Activated effector memory CD4-positive, alpha-beta T cell treated with Interleukin-2 at 50 U/mL for 16 hours (primary cell): ENCODE measurements at regions not wholly inside any gene's neighbourhood (a gene's known extent, or its start where the extent isn't known, plus 50 kb on each side); places are given as distances from the start of the nearest gene placed in this dataset.

Source experiments
- DNase-seq: peaks from one replicate; pipeline ENCODE4 v3.0.0-alpha.2; 2020

DNA sequence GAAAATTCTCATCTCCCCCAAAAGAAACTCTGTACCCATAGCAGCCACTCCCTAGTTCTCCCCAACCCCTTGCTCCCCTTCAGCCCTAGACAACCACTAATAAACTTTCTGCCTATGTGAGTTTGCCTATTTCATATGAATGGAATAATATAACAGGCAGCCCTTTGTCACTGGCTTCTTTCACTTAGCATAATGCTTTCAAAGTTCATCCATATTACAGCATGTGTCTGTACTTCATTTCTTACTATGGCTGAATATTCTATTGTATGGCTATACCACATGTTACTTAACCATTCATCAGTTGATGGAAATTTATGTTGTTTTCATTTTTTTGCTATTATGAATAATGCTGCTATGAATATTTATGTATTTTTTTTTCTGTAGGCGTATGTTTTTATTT, 442.9 kb downstream of the SLC4A3 start:
- DNase-seq: no peak

DNA sequence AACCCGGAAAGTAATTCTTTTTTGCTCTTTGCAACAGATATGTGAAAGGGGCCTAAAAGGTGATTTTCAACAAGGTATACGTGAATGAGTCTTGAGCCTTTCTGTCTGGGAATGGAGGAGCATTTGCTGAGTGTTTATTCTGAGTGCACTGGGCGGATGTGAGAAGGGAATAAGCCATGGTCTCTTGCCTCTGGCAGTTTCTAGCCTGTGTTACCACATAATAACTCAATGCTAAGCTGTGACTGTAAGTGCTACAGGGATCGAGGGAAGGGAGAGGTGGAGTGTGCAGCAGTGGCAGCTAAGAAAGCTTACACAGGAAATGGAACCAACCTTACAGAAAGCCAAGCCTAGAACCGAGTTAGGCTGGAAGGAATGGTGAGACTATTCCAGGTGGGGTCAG, 444.3 kb downstream of the SLC4A3 start:
- no peak for DNase-seq

- DNase-seq: no peak
Observed at GRCh38 chr2:220072669-220073220, 445.3 kb downstream of the SLC4A3 start.

GRCh38 chr2:220075835-220076234, 448.4 kb downstream of the SLC4A3 start:
- DNase-seq: no peak

DNA sequence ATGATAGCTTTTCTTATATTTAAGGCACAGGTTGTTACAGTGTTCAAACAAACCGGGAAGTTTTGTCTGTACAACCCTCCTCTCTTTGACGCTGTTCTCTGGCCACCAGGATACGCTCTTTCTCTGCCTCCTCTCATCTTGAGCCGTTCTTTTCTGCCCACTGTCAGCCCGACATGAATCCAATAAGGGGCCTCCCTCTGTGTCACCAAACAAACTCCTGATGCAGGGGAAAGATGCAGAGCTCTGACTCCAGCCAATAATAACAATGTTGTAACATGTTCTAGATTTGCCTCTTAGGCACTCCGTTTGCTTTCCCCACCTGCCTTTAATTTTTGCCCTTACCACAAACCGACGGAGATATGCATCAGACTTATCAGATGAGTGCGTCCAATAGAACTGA, 449.3 kb downstream of the SLC4A3 start:
- no peak for DNase-seq

GRCh38 chr2:220077488-220077887, 450.1 kb downstream of the SLC4A3 start:
- DNase-seq: no peak

DNA sequence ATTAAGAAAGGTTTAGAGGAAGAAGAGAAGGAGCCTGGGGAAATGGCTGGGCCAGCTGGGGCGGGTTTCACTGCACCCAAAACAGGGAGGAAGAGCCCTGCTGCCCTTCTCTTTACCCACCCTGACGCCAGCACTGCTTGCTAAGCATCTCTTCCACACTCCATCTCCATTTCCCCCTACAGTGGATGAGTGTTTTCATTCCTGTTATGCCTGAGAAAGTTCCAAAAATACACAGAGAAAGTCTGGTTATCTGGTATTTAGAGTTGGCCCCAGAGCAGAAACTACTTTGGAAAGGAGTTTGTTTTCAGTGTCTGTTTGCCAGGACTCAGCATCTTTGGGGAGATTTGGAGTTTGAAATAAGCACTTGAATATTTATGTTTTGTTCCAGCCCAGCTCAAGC, 451.0 kb downstream of the SLC4A3 start:
- no peak for DNase-seq

- no peak for DNase-seq
Observed at GRCh38 chr2:220079595-220079994, 452.2 kb downstream of the SLC4A3 start.

DNA sequence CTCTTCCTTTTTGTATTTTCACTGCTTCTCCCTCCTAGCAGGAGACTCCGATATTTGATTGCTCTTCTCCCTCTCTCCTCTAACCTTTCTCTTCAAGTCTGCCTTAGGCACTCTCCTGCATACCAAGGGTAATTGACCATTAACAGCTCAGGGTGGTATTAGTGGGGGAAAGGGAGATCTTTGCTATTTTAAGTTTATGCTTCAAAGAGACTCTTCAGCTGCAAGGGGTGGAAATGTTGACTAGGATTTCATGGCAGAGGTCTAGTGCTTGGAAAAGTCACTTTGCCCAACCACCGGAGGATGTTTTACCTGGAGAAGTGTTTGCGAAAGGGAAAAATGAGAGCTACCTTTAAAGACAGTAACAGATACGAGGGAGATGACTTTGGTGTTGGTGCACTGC, 453.7 kb downstream of the SLC4A3 start:
- no peak for DNase-seq

DNA sequence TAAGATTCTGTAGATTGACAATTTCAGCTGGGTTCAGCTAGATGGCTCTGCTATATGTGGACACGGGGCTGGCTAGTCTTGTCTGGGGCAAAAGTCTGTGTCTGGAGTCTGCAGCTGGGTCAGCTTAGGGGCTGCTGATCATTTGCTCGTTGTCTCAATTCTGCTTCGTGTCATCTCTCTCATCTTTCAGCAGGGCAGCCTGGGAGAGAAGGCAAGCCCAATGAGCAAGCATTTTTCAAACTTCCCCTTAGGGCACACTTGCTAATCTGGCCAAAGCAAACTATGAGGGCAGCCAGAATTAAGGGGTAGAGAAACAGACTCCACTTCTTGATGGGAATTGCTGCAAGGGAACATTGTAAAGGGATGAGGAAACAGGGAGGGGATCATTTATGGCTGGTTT, 462.6 kb downstream of the SLC4A3 start:
- DNase-seq: no peak

GRCh38 chr2:220096406-220096805, 469.0 kb downstream of the SLC4A3 start:
- DNase-seq: no peak

- no peak for DNase-seq
Observed at GRCh38 chr2:220101980-220102379, 474.6 kb downstream of the SLC4A3 start.

- no peak for DNase-seq
Observed at GRCh38 chr2:220103596-220103995, 476.2 kb downstream of the SLC4A3 start.

- DNase-seq: no peak
Observed at GRCh38 chr2:220104871-220105351, 477.5 kb downstream of the SLC4A3 start.

DNA sequence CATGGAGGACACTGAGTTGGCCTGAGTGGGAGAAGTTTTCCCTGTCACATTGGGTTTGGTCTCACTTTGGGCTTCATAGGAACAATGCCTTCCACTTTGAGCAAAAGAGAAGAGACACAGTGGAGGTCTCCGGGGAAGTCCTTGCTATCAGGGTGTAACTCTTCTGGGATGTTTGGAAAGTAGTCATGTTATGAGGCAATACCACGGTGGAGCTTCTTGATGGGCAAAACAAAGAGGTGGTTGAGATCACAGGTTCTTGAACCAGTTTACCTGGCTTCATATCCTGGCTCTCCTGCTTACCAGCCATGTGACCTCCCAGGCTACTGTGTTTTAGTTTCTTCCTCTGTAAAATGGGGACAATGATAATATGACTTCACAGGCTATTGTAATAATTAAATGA, 478.6 kb downstream of the SLC4A3 start:
- no peak for DNase-seq

DNA sequence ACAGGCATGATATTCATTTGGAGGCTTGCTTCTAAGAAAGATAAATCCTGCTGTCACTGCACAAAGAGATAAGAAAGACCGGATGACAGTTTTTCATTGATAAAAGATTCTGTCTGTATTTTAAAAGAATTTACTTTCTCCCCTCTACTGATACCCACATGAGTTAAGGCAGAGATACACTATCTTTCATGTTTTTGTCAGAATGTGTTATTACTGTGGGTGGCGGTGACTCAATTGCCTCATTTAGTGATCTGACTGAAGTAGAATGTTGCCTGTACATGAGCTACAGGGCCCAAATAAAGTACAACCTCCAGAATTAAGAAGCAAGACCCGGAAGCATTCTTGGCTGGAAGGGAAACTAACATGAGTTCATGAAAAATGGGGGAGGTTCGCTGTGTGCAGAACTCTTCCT, 480.0 kb downstream of the SLC4A3 start:
- no peak for DNase-seq

DNA sequence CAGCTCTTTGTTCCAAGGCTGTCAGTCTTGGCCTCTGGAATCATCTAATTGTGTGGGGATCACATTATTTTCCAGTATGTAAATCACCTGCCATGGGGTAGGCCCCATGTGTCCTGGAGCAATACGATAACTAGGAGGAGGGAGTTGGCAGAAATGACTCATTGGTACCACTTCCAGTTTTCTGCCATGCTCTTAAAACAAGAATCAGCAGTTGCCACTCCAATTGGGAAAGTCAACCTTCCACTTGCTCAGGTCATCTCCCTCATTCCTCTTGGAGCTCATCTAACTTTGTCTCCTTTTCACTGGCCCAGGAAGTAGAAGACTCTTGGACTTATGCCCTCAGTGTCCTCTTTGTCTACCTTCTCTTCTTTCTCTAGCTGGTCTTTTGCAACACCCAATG, 487.0 kb downstream of the SLC4A3 start:
- DNase-seq: no peak

DNA sequence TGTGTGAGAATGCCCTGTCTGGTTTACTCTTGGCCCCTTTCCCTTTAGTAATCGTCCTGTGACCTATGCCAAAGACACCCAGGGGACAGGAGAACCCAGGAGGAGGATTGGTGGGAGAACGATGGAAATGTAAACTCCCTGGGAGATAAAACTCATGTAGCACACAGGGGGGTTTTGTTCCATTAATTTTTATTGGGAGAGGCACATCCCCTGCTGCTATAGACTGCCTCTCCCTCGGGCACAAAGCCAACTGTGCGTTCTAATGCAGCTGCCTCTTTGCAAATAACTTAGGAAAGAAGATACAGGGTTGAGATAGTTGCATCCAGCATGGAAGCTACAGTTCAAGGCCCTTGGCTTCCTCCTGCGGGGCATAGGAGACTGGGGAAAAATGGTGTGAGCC, 489.6 kb downstream of the SLC4A3 start:
- DNase-seq: no peak

DNA sequence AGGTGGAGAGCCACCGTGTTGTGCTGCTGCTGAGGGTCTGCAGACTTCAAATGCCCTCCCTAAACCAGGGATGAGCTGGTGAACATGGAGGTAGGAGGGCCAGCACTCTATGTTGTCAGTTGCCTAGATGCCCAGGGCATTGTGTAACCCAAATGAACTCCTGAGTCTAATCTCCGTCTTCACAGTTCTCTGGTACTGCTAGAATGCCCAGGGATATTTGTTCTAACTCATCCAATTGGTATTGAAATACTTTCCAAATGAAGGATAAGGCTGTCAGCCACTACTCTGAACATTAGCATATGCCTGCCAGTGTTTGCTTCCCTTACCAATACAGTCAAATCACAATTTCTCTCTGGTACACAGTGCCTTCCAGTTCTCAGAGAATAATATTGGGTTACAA, 492.6 kb downstream of the SLC4A3 start:
- no peak for DNase-seq

DNA sequence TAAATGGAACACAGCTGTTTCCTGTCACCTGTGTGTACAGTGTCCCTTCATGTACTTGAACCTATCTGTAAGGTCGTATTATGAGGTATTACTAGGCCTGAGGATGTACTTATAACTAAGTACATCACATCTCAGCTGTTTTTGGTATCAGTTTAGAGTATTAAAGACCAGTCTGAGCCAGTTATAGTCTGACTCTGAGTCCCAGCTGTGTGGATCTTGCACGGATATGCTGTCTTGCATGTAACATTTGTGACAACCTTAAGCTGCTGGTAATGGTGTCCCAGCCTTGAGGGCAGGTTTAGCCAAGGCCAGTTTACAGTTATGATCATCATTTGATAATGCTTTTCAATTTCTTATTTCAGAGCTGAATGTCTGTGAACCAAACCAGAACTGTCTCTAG, 496.3 kb downstream of the SLC4A3 start:
- DNase-seq: no peak

- DNase-seq: no peak
Observed at GRCh38 chr2:220125551-220125950, 498.1 kb downstream of the SLC4A3 start.

- DNase-seq: no peak
Observed at GRCh38 chr2:220127311-220127710, 499.9 kb downstream of the SLC4A3 start.

GRCh38 chr2:220127876-220128275, 500.4 kb downstream of the SLC4A3 start:
- no peak for DNase-seq

GRCh38 chr2:220129391-220129790, 502.0 kb downstream of the SLC4A3 start:
- no peak for DNase-seq

- no peak for DNase-seq
Observed at GRCh38 chr2:220134756-220135534, 507.5 kb downstream of the SLC4A3 start.
